OCI-LY7 (cell line): ENCODE measurements at regions not wholly inside any gene's neighbourhood (a gene's known extent, or its start where the extent isn't known, plus 50 kb on each side); places are given as distances from the start of the nearest gene placed in this dataset.
A peak's percentile ranks its signal among the peaks of the same experiment; 100 is the strongest.

Source experiments
- CTCF ChIP-seq: fragments of 200-600 bp; sonication (generic); conservative IDR thresholded peaks from 2 replicates; pipeline ENCODE4 v1.5.1; 2014; ENCODE audit warnings: mild to moderate bottlenecking, antibody characterized with exemption, low read length, moderate library complexity, mixed read lengths
- EZH2phosphoT487 ChIP-seq: fragments of 200-600 bp; sonication (generic); IDR thresholded peaks from 2 replicates; pipeline ENCODE4 v1.6.1; 2018; ENCODE audit warnings: low read depth, borderline replicate concordance, mild to moderate bottlenecking, mixed run types, antibody characterized with exemption, low read length, moderate library complexity, mixed read lengths

- TF ChIP-seq CTCF (peak; percentile 58), EZH2phosphoT487 (no peak)
Measured at GRCh38 chr2:7363906-7364305, 446.7 kb downstream of the RNF144A start.
